Karpas-422 (cell line): ENCODE measurements at regions not wholly inside any gene's neighbourhood (a gene's known extent, or its start where the extent isn't known, plus 50 kb on each side); places are given as distances from the start of the nearest gene placed in this dataset.

Experiments
- DNase-seq: peaks from one replicate; pipeline ENCODE4 v3.0.0-alpha.2; 2015
- H2AFZ ChIP-seq: fragments of 200-600 bp; sonication (generic); 2 replicates; pipeline ENCODE4 v1.6.1; 2014; ENCODE audit warnings: antibody characterized with exemption, low read length, mixed read lengths
- H3K27ac ChIP-seq: fragments of 200-600 bp; sonication (generic); 2 replicates; pipeline ENCODE4 v1.5.1; 2014; ENCODE audit warnings: mild to moderate bottlenecking, low read length, moderate library complexity
- H3K27me3 ChIP-seq: fragments of 200-600 bp; sonication (generic); 2 replicates; pipeline ENCODE4 v1.6.1; 2014; ENCODE audit warnings: low read length, mixed read lengths
- H3K36me3 ChIP-seq: fragments of 200-600 bp; sonication (generic); 2 replicates; pipeline ENCODE4 v1.6.1; 2014; ENCODE audit warnings: low read length, mixed read lengths; ENCODE audit not compliant: insufficient read depth
- H3K4me1 ChIP-seq: fragments of 200-600 bp; sonication (generic); 2 replicates; pipeline ENCODE4 v1.6.1; 2014; ENCODE audit warnings: mild to moderate bottlenecking, low read length, mixed read lengths
- H3K4me2 ChIP-seq: fragments of 200-600 bp; sonication (generic); 2 replicates; pipeline ENCODE4 v1.6.1; 2014; ENCODE audit warnings: low read length, low read depth, mild to moderate bottlenecking; ENCODE audit not compliant: poor library complexity, severe bottlenecking
- H3K4me3 ChIP-seq: fragments of 200-600 bp; sonication (generic); 2 replicates; pipeline ENCODE4 v1.5.1; 2014; ENCODE audit warnings: mild to moderate bottlenecking, antibody characterized with exemption, low read length, mixed read lengths
- H3K79me2 ChIP-seq: fragments of 200-600 bp; sonication (generic); 2 replicates; pipeline ENCODE4 v1.6.1; 2014; ENCODE audit warnings: mild to moderate bottlenecking, low read length, mixed read lengths
- H3K9ac ChIP-seq: fragments of 200-600 bp; sonication (generic); 2 replicates; pipeline ENCODE4 v1.6.0; 2014; ENCODE audit warnings: low read length
- H3K9me2 ChIP-seq: fragments of 200-600 bp; sonication (generic), shearing (Covaris generic); replicated peaks from 2 replicates; pipeline ENCODE4 v1.6.0; 2014; ENCODE audit warnings: mild to moderate bottlenecking, low read length, moderate library complexity; ENCODE audit not compliant: insufficient read depth
- H3K9me3 ChIP-seq: fragments of 300-700, 200-600 bp; sonication (generic); 2 replicates; pipeline ENCODE4 v1.6.1; 2014; ENCODE audit warnings: low read length, mixed read lengths
- H4K20me1 ChIP-seq: fragments of 200-600 bp; sonication (generic); 2 replicates; pipeline ENCODE4 v1.6.1; 2014; ENCODE audit warnings: mild to moderate bottlenecking, antibody characterized with exemption, low read length, low read depth; ENCODE audit not compliant: insufficient read depth

DNA sequence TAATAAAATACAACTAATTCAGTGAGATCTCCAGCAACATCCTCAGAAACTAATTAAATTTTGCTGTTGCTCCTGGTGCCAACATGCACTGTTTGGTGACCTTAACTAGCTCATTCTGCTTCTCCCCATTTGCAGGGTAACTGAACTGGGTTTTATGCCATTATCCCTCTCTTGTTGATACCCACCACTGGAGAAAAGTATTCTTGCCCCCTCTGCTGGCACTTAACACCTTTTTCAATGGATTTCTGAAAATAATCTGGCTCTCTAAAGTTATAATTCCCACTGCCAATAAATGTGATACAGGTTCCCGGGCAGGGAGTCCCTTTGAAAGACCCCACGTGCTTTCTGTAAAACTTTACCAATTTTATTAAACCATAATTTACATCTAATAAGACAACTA is 394.3 kb downstream of the OSTF1 start:
- no peaks in the 10 kb centered on the region for H3K27me3 ChIP-seq
- H3K79me2 ChIP-seq: no peaks in the 10 kb centered on the region
- no peak overlapping the region for H3K4me3 ChIP-seq
- peak; percentile 46 for DNase-seq
- no peaks in the 10 kb centered on the region for H3K9me3 ChIP-seq
- H2AFZ ChIP-seq: no peak overlapping the region
- H3K27ac ChIP-seq: no peak overlapping the region
- H4K20me1 ChIP-seq: no peaks in the 10 kb centered on the region
- no peak overlapping the region for H3K9ac ChIP-seq
- no peak overlapping the region for H3K4me2 ChIP-seq
- H3K9me2 ChIP-seq: no peaks in the 10 kb centered on the region
- no peaks in the 10 kb centered on the region for H3K4me1 ChIP-seq
- H3K36me3 ChIP-seq: no peaks in the 10 kb centered on the region

DNA sequence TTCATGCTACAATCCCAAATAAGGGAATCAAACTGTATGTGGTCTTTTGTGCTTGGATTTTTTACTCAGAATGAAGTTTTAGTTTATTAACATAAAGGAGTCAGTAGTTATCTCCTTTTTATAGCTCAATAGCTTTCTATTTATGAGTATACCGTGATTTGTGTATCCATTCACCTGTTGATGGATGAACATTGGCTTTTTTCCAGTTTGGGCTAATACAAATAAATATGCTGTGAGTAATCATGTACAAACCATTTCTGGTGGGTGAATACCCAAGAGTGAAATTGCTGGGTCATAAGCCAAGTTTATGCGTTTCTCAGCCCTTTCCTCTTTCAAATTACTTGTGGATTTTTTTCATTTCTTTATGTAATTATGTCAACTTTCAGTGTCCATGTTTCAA is 395.3 kb downstream of the OSTF1 start:
- Histone ChIP-seq H3K36me3 (no peaks in the 10 kb centered on the region), H3K27ac (no peak overlapping the region), H3K27me3 (no peaks in the 10 kb centered on the region), H3K4me2 (no peak overlapping the region), H3K4me3 (no peak overlapping the region), H2AFZ (no peak overlapping the region), H4K20me1 (no peaks in the 10 kb centered on the region), H3K9me3 (no peaks in the 10 kb centered on the region), H3K79me2 (no peaks in the 10 kb centered on the region), H3K4me1 (0 out of 2 replicates have a peak, but pooled peaks cover 2% of the 10 kb centered on the region), H3K9me2 (no peaks in the 10 kb centered on the region), H3K9ac (no peak overlapping the region)
- DNase-seq: peak; percentile 4

DNA sequence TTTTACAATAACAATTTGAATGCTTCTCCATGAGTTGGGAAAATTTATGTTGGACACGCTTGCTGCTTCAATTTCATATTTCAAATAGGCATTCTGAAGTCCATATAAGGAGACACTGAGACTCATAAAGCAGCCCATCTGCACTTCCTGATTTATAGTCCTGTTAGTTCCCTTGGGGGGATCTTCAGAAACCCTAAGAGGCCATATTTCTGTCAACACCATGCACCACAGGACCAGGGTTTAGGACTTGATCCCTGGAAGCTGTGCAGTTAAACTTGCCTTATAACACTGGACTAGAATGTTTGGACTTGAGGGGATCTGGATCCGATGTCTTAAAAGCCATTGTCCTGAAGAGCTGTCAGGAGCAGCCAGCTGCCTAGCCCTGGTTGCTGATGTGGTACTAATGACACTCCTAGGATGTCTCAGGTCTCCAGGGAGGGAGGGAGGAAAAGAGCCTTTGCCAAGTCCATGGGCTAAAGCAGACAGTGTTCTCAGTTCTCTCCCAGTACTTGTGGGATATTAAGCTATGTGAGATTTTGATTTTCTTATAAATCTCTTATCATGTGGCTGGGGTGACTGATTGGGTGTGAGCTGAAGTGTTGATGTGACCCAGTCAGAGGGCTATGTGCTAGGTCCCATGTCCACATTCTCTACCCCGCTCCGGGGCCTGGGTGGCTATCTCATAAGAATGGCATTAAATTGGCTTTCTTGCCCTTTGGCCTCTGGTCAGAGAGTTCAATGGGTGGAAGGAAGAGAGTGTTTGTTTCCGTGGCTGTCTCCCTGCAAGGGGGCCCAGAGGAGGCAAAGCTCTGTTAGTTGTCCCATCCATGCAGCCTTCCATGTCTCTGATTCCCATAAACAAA is 399.8 kb downstream of the OSTF1 start:
- no peaks in the 10 kb centered on the region for H3K9me2 ChIP-seq
- no peak overlapping the region for H3K9ac ChIP-seq

DNA sequence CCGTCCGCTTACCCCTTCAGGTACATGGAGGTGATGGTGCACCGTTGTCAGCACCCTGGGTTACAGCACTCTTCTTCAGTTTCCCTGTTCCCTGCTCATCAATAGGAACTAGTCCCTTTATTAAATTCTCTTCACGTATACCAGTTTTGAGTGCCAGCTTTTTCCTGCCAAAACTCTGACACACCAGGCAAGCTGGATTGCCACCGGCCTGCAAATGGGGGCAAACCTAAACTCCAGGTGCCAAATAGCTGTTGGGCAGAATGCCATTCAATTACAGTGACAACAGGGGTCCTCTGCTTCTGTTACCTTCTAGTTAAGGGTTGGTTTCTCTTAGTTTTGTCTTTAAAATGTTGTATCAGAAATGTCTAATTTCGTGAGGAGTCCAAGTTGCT is 400.4 kb downstream of the OSTF1 start:
- Histone ChIP-seq H3K27ac (no peak overlapping the region), H3K4me1 (0 out of 2 replicates have a peak, but pooled peaks cover 2% of the 10 kb centered on the region)

More for the DNA sequence above, 399.8 kb downstream of the OSTF1 start:
- 0 out of 2 replicates have a peak, but pooled peaks cover 2% of the 10 kb centered on the region for H3K4me1 ChIP-seq
- no peaks in the 10 kb centered on the region for H3K36me3 ChIP-seq
- no peaks in the 10 kb centered on the region for H3K9me3 ChIP-seq
- no peaks in the 10 kb centered on the region for H4K20me1 ChIP-seq
- no peak for DNase-seq
- H3K27me3 ChIP-seq: no peaks in the 10 kb centered on the region
- H3K4me2 ChIP-seq: no peak overlapping the region
- no peak overlapping the region for H2AFZ ChIP-seq
- no peaks in the 10 kb centered on the region for H3K79me2 ChIP-seq
- no peak overlapping the region for H3K4me3 ChIP-seq
- H3K27ac ChIP-seq: no peak overlapping the region

DNA sequence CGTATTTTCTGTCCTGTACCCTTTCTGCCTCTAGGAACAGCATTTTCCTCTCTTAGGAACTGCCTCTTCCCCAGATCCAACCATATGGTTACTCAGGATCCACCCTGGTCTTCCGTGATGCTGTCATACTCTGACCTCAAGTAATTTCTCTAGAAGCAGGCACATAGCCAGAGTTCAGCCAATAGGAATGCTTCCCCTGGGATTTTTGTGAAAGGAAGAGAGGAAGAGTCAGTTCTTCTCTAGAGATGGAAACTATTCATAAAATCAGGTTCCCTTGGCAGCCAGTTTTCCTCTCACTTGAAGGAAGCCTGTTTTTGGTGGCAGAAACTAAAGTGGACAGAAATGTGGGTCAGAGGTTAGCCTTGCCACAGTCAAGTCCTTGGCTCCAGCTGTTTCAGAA is 400.1 kb upstream of the PCSK5 start:
- H3K9me2 ChIP-seq: no peaks in the 10 kb centered on the region

More for the DNA sequence above, 400.4 kb downstream of the OSTF1 start:
- H3K9me2 ChIP-seq: no peaks in the 10 kb centered on the region
- no peaks in the 10 kb centered on the region for H3K36me3 ChIP-seq
- no peaks in the 10 kb centered on the region for H4K20me1 ChIP-seq
- DNase-seq: no peak
- H3K9me3 ChIP-seq: no peaks in the 10 kb centered on the region
- no peak overlapping the region for H3K4me3 ChIP-seq
- H3K4me2 ChIP-seq: no peak overlapping the region
- no peaks in the 10 kb centered on the region for H3K27me3 ChIP-seq
- no peak overlapping the region for H3K9ac ChIP-seq
- H3K79me2 ChIP-seq: no peaks in the 10 kb centered on the region
- no peak overlapping the region for H2AFZ ChIP-seq

DNA sequence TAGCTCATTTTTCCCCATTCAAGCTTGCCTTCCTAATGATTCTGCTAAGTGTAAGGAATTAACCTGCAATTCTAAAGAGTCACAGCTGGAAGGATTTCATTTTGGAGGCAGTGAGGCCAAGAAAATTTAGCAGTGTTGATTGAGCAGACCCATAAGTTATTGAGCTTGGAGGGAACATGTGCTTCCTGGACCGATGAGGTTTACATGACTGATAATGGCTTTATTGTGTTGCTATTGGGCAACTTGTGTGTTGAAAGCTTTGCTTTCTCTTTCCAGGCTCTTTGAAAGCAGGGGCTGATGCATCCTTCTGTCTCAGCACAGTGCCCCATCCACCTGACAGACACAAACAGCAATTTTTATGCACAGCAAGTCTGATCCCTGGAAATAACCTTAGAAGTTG is 398.9 kb upstream of the PCSK5 start:
- Histone ChIP-seq H4K20me1 (no peaks in the 10 kb centered on the region), H3K4me3 (no peak overlapping the region), H3K9ac (no peak overlapping the region), H3K79me2 (no peaks in the 10 kb centered on the region), H3K27me3 (no peaks in the 10 kb centered on the region), H3K4me2 (no peak overlapping the region), H3K9me3 (no peaks in the 10 kb centered on the region), H3K4me1 (0 out of 2 replicates have a peak, but pooled peaks cover 2% of the 10 kb centered on the region), H3K36me3 (no peaks in the 10 kb centered on the region), H2AFZ (no peak overlapping the region), H3K9me2 (no peaks in the 10 kb centered on the region), H3K27ac (no peak overlapping the region)
- no peak for DNase-seq

More for the DNA sequence above, 400.1 kb upstream of the PCSK5 start:
- Histone ChIP-seq H3K79me2 (no peaks in the 10 kb centered on the region), H3K27ac (no peak overlapping the region), H3K27me3 (no peaks in the 10 kb centered on the region), H2AFZ (no peak overlapping the region), H3K36me3 (no peaks in the 10 kb centered on the region), H4K20me1 (no peaks in the 10 kb centered on the region), H3K4me3 (no peak overlapping the region), H3K9ac (no peak overlapping the region), H3K4me2 (no peak overlapping the region), H3K9me3 (no peaks in the 10 kb centered on the region), H3K4me1 (0 out of 2 replicates have a peak, but pooled peaks cover 2% of the 10 kb centered on the region)
- DNase-seq: no peak

DNA sequence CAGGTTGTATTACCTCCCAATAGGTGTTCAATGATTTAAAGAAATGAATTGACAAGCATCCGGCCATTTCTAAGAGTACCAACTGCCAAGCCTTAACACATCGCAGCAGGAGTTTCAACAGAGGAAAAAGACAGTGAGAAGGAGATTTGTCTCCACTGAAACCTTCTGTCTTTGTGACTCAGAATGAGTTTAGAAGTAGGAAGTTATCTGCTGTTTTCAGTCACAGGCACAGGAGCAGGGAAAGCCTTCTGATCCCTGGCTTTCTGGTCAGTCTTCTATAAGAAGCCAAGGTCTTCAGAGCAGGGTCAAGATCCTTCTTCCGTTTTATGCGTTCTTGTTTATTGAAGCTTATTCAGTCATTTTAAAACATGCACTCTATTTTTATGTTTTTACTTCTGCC is 390.7 kb upstream of the PCSK5 start:
- no peaks in the 10 kb centered on the region for H4K20me1 ChIP-seq
- no peaks in the 10 kb centered on the region for H3K79me2 ChIP-seq
- no peak overlapping the region for H3K9ac ChIP-seq
- H3K9me2 ChIP-seq: no peaks in the 10 kb centered on the region
- H3K36me3 ChIP-seq: no peaks in the 10 kb centered on the region
- no peaks in the 10 kb centered on the region for H3K4me1 ChIP-seq
- no peak for DNase-seq
- H3K27ac ChIP-seq: no peak overlapping the region
- no peaks in the 10 kb centered on the region for H3K9me3 ChIP-seq
- no peak overlapping the region for H3K4me2 ChIP-seq
- no peaks in the 10 kb centered on the region; the same call in 1 of the 2 replicates for H3K27me3 ChIP-seq
- H3K4me3 ChIP-seq: no peak overlapping the region
- H2AFZ ChIP-seq: no peak overlapping the region

DNA sequence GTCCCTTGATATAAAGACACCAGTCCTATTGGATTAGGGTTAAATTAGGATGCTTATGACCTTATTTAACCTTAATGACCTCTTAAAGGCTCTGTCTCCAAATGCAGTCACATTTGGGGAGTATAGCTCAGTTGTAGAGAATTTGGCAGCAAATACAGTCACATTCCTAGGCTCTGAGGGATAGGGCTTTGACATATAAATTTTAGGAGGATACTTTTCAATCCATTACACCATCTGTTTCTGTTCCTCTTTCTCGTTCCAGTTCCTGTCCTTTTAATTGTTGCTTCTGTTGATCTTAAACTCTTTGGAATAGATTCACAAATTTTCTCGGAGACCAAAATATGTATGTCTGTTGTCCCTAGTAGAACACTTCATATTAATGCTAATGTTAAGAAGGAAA is 390.0 kb upstream of the PCSK5 start:
- H2AFZ ChIP-seq: no peak overlapping the region
- H3K9me2 ChIP-seq: no peaks in the 10 kb centered on the region
- no peak for DNase-seq
- no peaks in the 10 kb centered on the region for H4K20me1 ChIP-seq
- no peak overlapping the region for H3K9ac ChIP-seq
- no peaks in the 10 kb centered on the region for H3K36me3 ChIP-seq
- no peaks in the 10 kb centered on the region for H3K9me3 ChIP-seq
- no peak overlapping the region for H3K4me2 ChIP-seq
- no peak overlapping the region for H3K27ac ChIP-seq
- no peaks in the 10 kb centered on the region; the same call in 1 of the 2 replicates for H3K27me3 ChIP-seq
- H3K4me1 ChIP-seq: no peaks in the 10 kb centered on the region
- H3K4me3 ChIP-seq: no peak overlapping the region
- no peaks in the 10 kb centered on the region for H3K79me2 ChIP-seq
